ENCODE measurements at regions not wholly inside any gene's neighbourhood (a gene's known extent, or its start where the extent isn't known, plus 50 kb on each side); places are given as distances from the start of the nearest gene placed in this dataset.

DNA sequence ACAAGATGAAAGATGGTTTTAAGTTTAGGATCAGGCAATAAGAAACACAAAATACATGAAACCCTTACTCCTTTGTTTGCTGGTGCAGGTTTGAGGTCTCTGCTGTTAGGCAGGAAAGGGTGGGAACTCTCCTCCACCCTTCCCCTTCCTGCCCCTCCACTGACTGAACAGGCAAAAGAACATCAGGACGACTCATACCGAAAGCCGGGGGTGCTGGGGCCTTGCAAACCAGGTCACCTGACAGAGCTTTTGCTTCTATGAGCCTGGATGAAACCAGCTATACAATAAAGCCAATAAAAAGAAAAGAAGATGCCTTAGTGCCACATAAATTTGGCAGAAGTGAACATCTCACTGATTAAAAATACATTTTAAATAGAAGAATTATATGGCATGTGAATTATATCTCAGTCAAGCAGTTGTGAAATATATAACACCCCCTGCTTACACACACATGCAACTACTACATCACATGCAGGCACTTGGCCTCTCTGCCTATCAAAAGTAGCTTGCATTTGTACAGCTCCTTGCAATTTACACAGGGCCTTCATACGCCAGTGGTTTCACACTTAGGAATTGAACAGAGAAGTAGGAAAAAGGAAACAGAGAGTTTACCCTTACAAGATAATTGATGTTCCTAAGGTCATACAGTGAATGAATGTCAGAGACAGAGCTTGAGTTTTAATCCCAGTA is 215.1 kb upstream of the TRIB2 start:
- Histone ChIP-seq H3K4me3 (ENCODE audit: low read depth, low read length) (no peak overlapping the region), H3K27me3 (ENCODE audit: control insufficient read depth, insufficient read depth, low read length) (peaks cover 13% of the 10 kb centered on the region), H3K36me3 (ENCODE audit: control insufficient read depth, insufficient read depth, low read length) (no peaks in the 10 kb centered on the region)
- DNase-seq (ENCODE audit: low read depth) = no peak
- no peak for TF ChIP-seq CTCF (IDR thresholded peaks at IDR 0.05; ENCODE audit: insufficient read depth, low read length, poor library complexity, severe bottlenecking)

- no peak for TF ChIP-seq CTCF (IDR thresholded peaks at IDR 0.05; ENCODE audit: insufficient read depth, low read length, poor library complexity, severe bottlenecking)
- DNase-seq (ENCODE audit: low read depth) = no peak
- Histone ChIP-seq H3K27me3 (ENCODE audit: control insufficient read depth, insufficient read depth, low read length) (peaks cover 13% of the 10 kb centered on the region), H3K4me3 (ENCODE audit: low read depth, low read length) (no peak overlapping the region), H3K36me3 (ENCODE audit: control insufficient read depth, insufficient read depth, low read length) (no peaks in the 10 kb centered on the region)
Observed at GRCh38 chr2:12502759-12503158, 214.0 kb upstream of the TRIB2 start.

DNA sequence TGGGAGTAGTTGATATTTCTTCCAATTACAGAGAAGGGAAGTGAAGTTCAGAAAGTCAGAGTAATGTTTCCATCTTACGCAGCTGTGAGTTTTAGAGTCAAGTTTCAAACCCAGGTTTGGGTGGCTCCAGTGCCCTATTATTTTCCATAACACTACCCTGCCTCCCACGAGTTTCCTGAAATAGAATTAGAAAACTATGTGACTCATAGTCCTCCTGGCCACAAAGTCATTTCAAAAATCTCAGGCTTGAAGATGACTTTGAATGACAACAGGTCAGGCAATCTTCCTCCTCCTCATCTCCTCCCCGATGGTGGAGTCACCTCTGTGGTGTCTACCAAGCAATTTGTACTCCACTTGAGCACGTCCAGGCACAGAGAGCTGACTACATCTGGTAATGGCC is 212.3 kb upstream of the TRIB2 start:
- TF ChIP-seq CTCF (IDR thresholded peaks at IDR 0.05; ENCODE audit: insufficient read depth, low read length, poor library complexity, severe bottlenecking) = no peak
- H3K4me3 ChIP-seq (ENCODE audit: low read depth, low read length) = no peak overlapping the region
- DNase-seq (ENCODE audit: low read depth) = no peak
- H3K36me3 ChIP-seq (ENCODE audit: control insufficient read depth, insufficient read depth, low read length) = no peaks in the 10 kb centered on the region
- peaks cover 13% of the 10 kb centered on the region for H3K27me3 ChIP-seq (ENCODE audit: control insufficient read depth, insufficient read depth, low read length)

- DNase-seq (ENCODE audit: low read depth) = peak; percentile 25
- Histone ChIP-seq H3K36me3 (ENCODE audit: control insufficient read depth, insufficient read depth, low read length) (no peaks in the 10 kb centered on the region), H3K4me3 (ENCODE audit: low read depth, low read length) (no peak overlapping the region), H3K27me3 (ENCODE audit: control insufficient read depth, insufficient read depth, low read length) (peaks cover 14% of the 10 kb centered on the region)
- no peak for TF ChIP-seq CTCF (IDR thresholded peaks at IDR 0.05; ENCODE audit: insufficient read depth, low read length, poor library complexity, severe bottlenecking)
Observed at GRCh38 chr2:12506846-12507245, 209.9 kb upstream of the TRIB2 start.

DNA sequence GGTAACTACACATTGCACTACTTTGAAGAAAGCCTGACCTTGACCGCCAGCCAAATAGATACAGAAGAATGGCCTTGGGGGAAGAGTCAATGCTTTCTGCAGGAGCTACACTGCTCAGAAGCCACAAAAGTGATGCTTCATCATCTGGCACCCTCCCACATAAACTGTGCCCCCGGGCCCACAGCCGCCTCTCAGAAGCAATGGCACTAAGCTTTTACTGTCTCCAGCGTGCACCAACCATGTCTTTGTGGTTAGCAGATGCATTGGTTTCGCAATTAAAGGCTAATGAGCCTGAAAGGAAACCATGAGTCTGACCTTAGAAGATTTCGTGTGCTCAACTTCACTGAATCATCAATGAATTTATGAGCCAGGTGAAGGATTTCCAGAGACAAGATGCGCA is 209.4 kb upstream of the TRIB2 start:
- H3K27me3 ChIP-seq (ENCODE audit: control insufficient read depth, insufficient read depth, low read length) = peaks cover 14% of the 10 kb centered on the region
- TF ChIP-seq CTCF (IDR thresholded peaks at IDR 0.05; ENCODE audit: insufficient read depth, low read length, poor library complexity, severe bottlenecking) = no peak
- DNase-seq (ENCODE audit: low read depth) = peak; percentile 97

GRCh38 chr2:12510070-12510469 is 206.7 kb upstream of the TRIB2 start:
- H3K4me3 ChIP-seq (ENCODE audit: low read depth, low read length) = no peak overlapping the region
- DNase-seq (ENCODE audit: low read depth) = no peak
- H3K36me3 ChIP-seq (ENCODE audit: control insufficient read depth, insufficient read depth, low read length) = no peaks in the 10 kb centered on the region
- no peak for TF ChIP-seq CTCF (IDR thresholded peaks at IDR 0.05; ENCODE audit: insufficient read depth, low read length, poor library complexity, severe bottlenecking)
- peaks cover 8% of the 10 kb centered on the region for H3K27me3 ChIP-seq (ENCODE audit: control insufficient read depth, insufficient read depth, low read length)

More for the DNA sequence above, 209.4 kb upstream of the TRIB2 start:
- H3K4me3 ChIP-seq (ENCODE audit: low read depth, low read length) = no peak overlapping the region
- H3K36me3 ChIP-seq (ENCODE audit: control insufficient read depth, insufficient read depth, low read length) = no peaks in the 10 kb centered on the region
